ENCODE measurements at regions not wholly inside any gene's neighbourhood (a gene's known extent, or its start where the extent isn't known, plus 50 kb on each side); places are given as distances from the start of the nearest gene placed in this dataset.

DNA sequence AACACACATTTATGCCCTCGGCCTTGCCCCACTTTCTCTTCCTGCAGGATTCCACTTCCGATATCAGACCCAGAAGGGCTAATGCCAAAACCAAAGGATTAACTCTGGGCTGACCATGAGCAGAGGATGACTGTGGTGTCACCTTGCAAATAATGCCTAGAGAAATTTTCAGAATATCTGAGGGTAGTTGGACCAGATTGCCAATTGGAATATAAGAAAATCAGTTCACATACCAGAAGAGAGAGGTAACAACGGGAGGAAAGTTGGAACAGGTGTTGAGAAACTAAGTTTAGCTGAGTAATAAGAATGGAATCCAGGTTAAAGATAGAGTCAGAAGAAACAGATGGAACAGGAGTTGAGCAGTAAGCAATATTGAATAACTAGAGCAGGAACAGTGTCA lies 232.7 kb upstream of the UBE2E3 start:
- TF ChIP-seq, protein P1, sequence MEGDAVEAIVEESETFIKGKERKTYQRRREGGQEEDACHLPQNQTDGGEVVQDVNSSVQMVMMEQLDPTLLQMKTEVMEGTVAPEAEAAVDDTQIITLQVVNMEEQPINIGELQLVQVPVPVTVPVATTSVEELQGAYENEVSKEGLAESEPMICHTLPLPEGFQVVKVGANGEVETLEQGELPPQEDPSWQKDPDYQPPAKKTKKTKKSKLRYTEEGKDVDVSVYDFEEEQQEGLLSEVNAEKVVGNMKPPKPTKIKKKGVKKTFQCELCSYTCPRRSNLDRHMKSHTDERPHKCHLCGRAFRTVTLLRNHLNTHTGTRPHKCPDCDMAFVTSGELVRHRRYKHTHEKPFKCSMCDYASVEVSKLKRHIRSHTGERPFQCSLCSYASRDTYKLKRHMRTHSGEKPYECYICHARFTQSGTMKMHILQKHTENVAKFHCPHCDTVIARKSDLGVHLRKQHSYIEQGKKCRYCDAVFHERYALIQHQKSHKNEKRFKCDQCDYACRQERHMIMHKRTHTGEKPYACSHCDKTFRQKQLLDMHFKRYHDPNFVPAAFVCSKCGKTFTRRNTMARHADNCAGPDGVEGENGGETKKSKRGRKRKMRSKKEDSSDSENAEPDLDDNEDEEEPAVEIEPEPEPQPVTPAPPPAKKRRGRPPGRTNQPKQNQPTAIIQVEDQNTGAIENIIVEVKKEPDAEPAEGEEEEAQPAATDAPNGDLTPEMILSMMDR (conservative IDR thresholded peaks at IDR 0.05): no peak
- TF ChIP-seq EZH2 (IDR thresholded peaks at IDR 0.05; ENCODE audit: low read depth): no peak
